Smooth muscle cell (in vitro differentiated cells): ENCODE measurements at regions not wholly inside any gene's neighbourhood (a gene's known extent, or its start where the extent isn't known, plus 50 kb on each side); places are given as distances from the start of the nearest gene placed in this dataset.
A peak's percentile ranks its signal among the peaks of the same experiment; 100 is the strongest.

Experiments used
- DNase-seq: peaks from one replicate; lab custom pipeline; 2025; ENCODE audit not compliant: unreplicated experiment; lab: John Stamatoyannopoulos, UW
- H2AFZ ChIP-seq: fragments of 200-600 bp; sonication (generic); 2 replicates; pipeline ENCODE4 v1.6.0; 2016; ENCODE audit warnings: antibody characterized with exemption, low read depth, mild to moderate bottlenecking
- H3F3A ChIP-seq: fragments of 200-600 bp; sonication (generic); 2 replicates; pipeline ENCODE4 v1.6.0; 2017; ENCODE audit warnings: antibody characterized with exemption, low read depth
- H3K27ac ChIP-seq: fragments of 200-600 bp; sonication (generic); 2 replicates; pipeline ENCODE4 v1.5.1; 2016; ENCODE audit warnings: low read depth, mild to moderate bottlenecking
- H3K27me3 ChIP-seq: fragments of 200-600 bp; sonication (generic); 2 replicates; pipeline ENCODE4 v1.6.1; 2016; ENCODE audit warnings: low read depth, mild to moderate bottlenecking
- H3K36me3 ChIP-seq: fragments of 200-600 bp; sonication (generic); 2 replicates; pipeline ENCODE4 v1.5.1; 2016; ENCODE audit warnings: low read depth
- H3K4me1 ChIP-seq: fragments of 200-600 bp; sonication (generic); 2 replicates; pipeline ENCODE4 v1.5.1; 2016; ENCODE audit warnings: low read depth
- H3K4me2 ChIP-seq: fragments of 200-600 bp; sonication (generic); 2 replicates; pipeline ENCODE4 v1.6.0; 2016; ENCODE audit warnings: mild to moderate bottlenecking
- H3K4me3 ChIP-seq: fragments of 200-600 bp; sonication (generic); 2 replicates; pipeline ENCODE4 v1.5.1; 2016; ENCODE audit warnings: mild to moderate bottlenecking
- H3K79me2 ChIP-seq: fragments of 200-600 bp; sonication (generic); 2 replicates; pipeline ENCODE4 v1.6.0; 2016; ENCODE audit warnings: low read depth, mild to moderate bottlenecking
- H3K9ac ChIP-seq: fragments of 200-600 bp; sonication (generic); 2 replicates; pipeline ENCODE4 v1.6.0; 2016; ENCODE audit warnings: low read depth
- H3K9me3 ChIP-seq: fragments of 200-600 bp; sonication (generic); replicated peaks from 2 replicates; pipeline ENCODE4 v1.5.1; 2016; ENCODE audit warnings: low read depth
- H4K20me1 ChIP-seq: fragments of 200-600 bp; sonication (generic); 2 replicates; pipeline ENCODE4 v1.6.0; 2016; ENCODE audit warnings: low read depth
- CTCF ChIP-seq: fragments of 200-600 bp; sonication (generic); IDR thresholded peaks from 2 replicates; pipeline ENCODE4 v1.5.1; 2017; ENCODE audit warnings: borderline replicate concordance, mild to moderate bottlenecking, antibody characterized with exemption; ENCODE audit not compliant: insufficient read depth, poor library complexity, severe bottlenecking
- WGBS: methylation state at CpG from one replicate; pipeline ENCODE4 v1.1.7; 2016; ENCODE audit warnings: low lambda C conversion rate; 5-methylcytosine and 5-hydroxymethylcytosine counted together

GRCh38 chr1:193568512-193568911 is 382.1 kb upstream of the B3GALT2 start:
- H3K9ac ChIP-seq, result no peak overlapping the region
- H3K27me3 ChIP-seq, result no peaks in the 10 kb centered on the region
- no peaks in the 10 kb centered on the region for H4K20me1 ChIP-seq
- no peak for TF ChIP-seq CTCF
- H3K4me2 ChIP-seq, result no peak overlapping the region
- peak overlapping the region; percentile 93 for H3K27ac ChIP-seq
- no peaks in the 10 kb centered on the region for H3K36me3 ChIP-seq
- no peak overlapping the region for H3K4me3 ChIP-seq
- no peak for DNase-seq
- H2AFZ ChIP-seq, result no peak overlapping the region
- no peaks in the 10 kb centered on the region for H3K79me2 ChIP-seq
- H3F3A ChIP-seq, result no peaks in the 10 kb centered on the region
- WGBS, result 96% methylated on average over 1 of the region's 1 CpG
- H3K9me3 ChIP-seq, result no peaks in the 10 kb centered on the region
- H3K4me1 ChIP-seq, result no peaks in the 10 kb centered on the region

DNA sequence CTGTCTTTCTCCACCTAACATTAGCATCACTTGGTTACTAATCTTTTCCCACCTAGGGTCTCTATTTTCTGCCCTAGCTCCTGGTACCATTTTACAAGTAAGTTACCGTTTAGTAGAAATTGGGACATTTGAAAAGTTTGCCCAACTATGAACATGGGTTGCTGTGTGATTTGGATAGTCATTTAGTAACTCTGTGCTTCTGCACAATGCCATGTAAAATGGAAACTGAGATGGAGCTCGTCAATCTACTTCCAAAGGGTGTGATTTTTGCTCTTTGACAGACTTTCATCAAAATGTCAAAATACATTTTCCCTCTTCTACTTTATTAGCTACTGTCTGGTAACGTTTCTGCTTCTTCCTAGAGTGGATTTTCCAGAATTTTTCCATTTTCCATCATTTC is 381.5 kb upstream of the B3GALT2 start:
- H3K4me3 ChIP-seq, result no peak overlapping the region
- H3K9ac ChIP-seq, result no peak overlapping the region
- no peaks in the 10 kb centered on the region for H3K79me2 ChIP-seq
- H3K27me3 ChIP-seq, result no peaks in the 10 kb centered on the region
- no peak overlapping the region for H2AFZ ChIP-seq
- no peaks in the 10 kb centered on the region for H3K36me3 ChIP-seq
- no peak for DNase-seq
- H3K27ac ChIP-seq, result no peak overlapping the region
- TF ChIP-seq CTCF, result no peak
- H3K4me1 ChIP-seq, result no peaks in the 10 kb centered on the region
- H4K20me1 ChIP-seq, result no peaks in the 10 kb centered on the region
- WGBS, result 89% methylated on average over 3 of the region's 3 CpGs
- H3F3A ChIP-seq, result no peaks in the 10 kb centered on the region
- H3K9me3 ChIP-seq, result no peaks in the 10 kb centered on the region
- H3K4me2 ChIP-seq, result no peak overlapping the region

- Histone ChIP-seq H3K27me3 (no peaks in the 10 kb centered on the region), H3K9me3 (no peaks in the 10 kb centered on the region), H4K20me1 (no peaks in the 10 kb centered on the region), H3K27ac (no peak overlapping the region), H3K36me3 (no peaks in the 10 kb centered on the region), H3K9ac (no peak overlapping the region), H3K4me1 (no peaks in the 10 kb centered on the region), H3K4me3 (no peak overlapping the region), H3K79me2 (no peaks in the 10 kb centered on the region), H3K4me2 (no peak overlapping the region), H2AFZ (no peak overlapping the region), H3F3A (no peaks in the 10 kb centered on the region)
- 85% methylated on average over 4 of the region's 4 CpGs for WGBS
- no peak for DNase-seq
- no peak for TF ChIP-seq CTCF
These were observed 380.3 kb upstream of the B3GALT2 start for GRCh38 chr1:193566735-193567134.

GRCh38 chr1:193565971-193566577 is 379.7 kb upstream of the B3GALT2 start:
- Histone ChIP-seq H3K27ac (no peak overlapping the region), H4K20me1 (no peaks in the 10 kb centered on the region), H3K9ac (no peak overlapping the region), H2AFZ (no peak overlapping the region), H3K4me1 (no peaks in the 10 kb centered on the region), H3K4me3 (no peak overlapping the region), H3K27me3 (no peaks in the 10 kb centered on the region), H3K9me3 (no peaks in the 10 kb centered on the region), H3K79me2 (no peaks in the 10 kb centered on the region), H3K4me2 (no peak overlapping the region), H3F3A (no peaks in the 10 kb centered on the region), H3K36me3 (no peaks in the 10 kb centered on the region)
- DNase-seq, result no peak
- WGBS, result 79% methylated on average over 2 of the region's 2 CpGs
- no peak for TF ChIP-seq CTCF
